GM23248 (cell line): ENCODE measurements at regions not wholly inside any gene's neighbourhood (a gene's known extent, or its start where the extent isn't known, plus 50 kb on each side); places are given as distances from the start of the nearest gene placed in this dataset.
"Not testable (repeated sequence)": the region's sequence is repeated elsewhere in the genome, so short reads cannot be mapped to it uniquely, and the experiment has no call there.

Experiments
- DNase-seq: peaks from one replicate; pipeline ENCODE4 v3.0.0-alpha.2; 2015
- H2AFZ ChIP-seq: fragments of 200-600 bp; sonication (generic); 2 replicates; pipeline ENCODE4 v1.6.1; 2016; ENCODE audit warnings: antibody characterized with exemption
- H3F3A ChIP-seq: fragments of 200-600 bp; sonication (generic); 2 replicates; pipeline ENCODE4 v1.6.1; 2016; ENCODE audit warnings: mild to moderate bottlenecking, antibody characterized with exemption, mixed run types; ENCODE audit not compliant: insufficient read depth
- H3K27ac ChIP-seq: fragments of 200-600 bp; sonication (generic); 2 replicates; pipeline ENCODE4 v1.5.1; 2016; ENCODE audit warnings: mild to moderate bottlenecking
- H3K27me3 ChIP-seq: fragments of 200-600 bp; sonication (generic); replicated peaks from 2 replicates; pipeline ENCODE4 v1.6.1; 2016; ENCODE audit warnings: mild to moderate bottlenecking; ENCODE audit not compliant: insufficient read depth
- H3K36me3 ChIP-seq: fragments of 200-600 bp; sonication (generic); 2 replicates; pipeline ENCODE4 v1.6.1; 2016; ENCODE audit warnings: low read depth, mild to moderate bottlenecking
- H3K4me1 ChIP-seq: fragments of 200-600 bp; sonication (generic); 2 replicates; pipeline ENCODE4 v1.6.1; 2016; ENCODE audit warnings: mild to moderate bottlenecking; ENCODE audit not compliant: insufficient read depth
- H3K4me2 ChIP-seq: fragments of 200-600 bp; sonication (generic); one replicate; pipeline ENCODE4 v1.6.1; 2016; ENCODE audit warnings: mild to moderate bottlenecking; ENCODE audit not compliant: unreplicated experiment
- H3K4me3 ChIP-seq: fragments of 200-600 bp; sonication (generic); 2 replicates; pipeline ENCODE4 v1.5.1; 2016; ENCODE audit warnings: mild to moderate bottlenecking
- H3K79me2 ChIP-seq: fragments of 200-600 bp; sonication (generic); 2 replicates; pipeline ENCODE4 v1.6.1; 2016; ENCODE audit warnings: mild to moderate bottlenecking; ENCODE audit not compliant: insufficient read depth
- H3K9ac ChIP-seq: fragments of 200-600 bp; sonication (generic); 2 replicates; pipeline ENCODE4 v1.6.1; 2016; ENCODE audit warnings: mild to moderate bottlenecking
- H3K9me2 ChIP-seq: fragments of 200-600 bp; sonication (generic); 2 replicates; pipeline ENCODE4 v1.6.1; 2016; ENCODE audit warnings: mixed run types, mild to moderate bottlenecking, moderate library complexity; ENCODE audit not compliant: insufficient read depth
- H3K9me3 ChIP-seq: fragments of 200-600 bp; sonication (generic); one replicate; pipeline ENCODE4 v1.6.1; 2017; ENCODE audit warnings: low read depth
- H4K20me1 ChIP-seq: fragments of 200-600 bp; sonication (generic); 2 replicates; pipeline ENCODE4 v1.6.0; 2016; ENCODE audit not compliant: insufficient read depth
- EZH2 ChIP-seq: fragments of 200-600 bp; sonication (generic); IDR thresholded peaks from 2 replicates; pipeline ENCODE4 v1.6.1; 2018; ENCODE audit warnings: antibody characterized with exemption, mild to moderate bottlenecking; ENCODE audit not compliant: insufficient read depth, poor library complexity, severe bottlenecking
- EZH2phosphoT487 ChIP-seq: fragments of 200-600 bp; sonication (generic); IDR thresholded peaks from 2 replicates; pipeline ENCODE4 v1.6.1; 2018; ENCODE audit warnings: antibody characterized with exemption, moderate library complexity, mild to moderate bottlenecking, low read depth; ENCODE audit not compliant: insufficient read depth
- WGBS, 2 experiments: methylation state at CpG; one replicate each; pipeline ENCODE4 v1.1.6; 2015 to 2017; ENCODE audit warnings: low lambda C conversion rate in 2 of 2, low coverage in 1 of 2; ENCODE audit errors: missing lambda C conversion rate in 2 of 2; 5-methylcytosine and 5-hydroxymethylcytosine counted together
- in situ Hi-C: fragments of 300-500 bp; cut with MboI; formaldehyde crosslinking; loops from 2 replicates; pipeline ENCODE4 v1.15.0; 2020

GRCh38 chr4:189235599-189235998, 705.1 kb upstream of the FRG1 start:
- H3K9me3 ChIP-seq: no peaks in the 10 kb centered on the region
- in situ Hi-C loops: no loop called here
- H3K36me3 ChIP-seq: no peaks in the 10 kb centered on the region
- H3K4me1 ChIP-seq: no peaks in the 10 kb centered on the region
- no peaks in the 10 kb centered on the region for H3K9me2 ChIP-seq
- no peak overlapping the region for H2AFZ ChIP-seq
- H3K27ac ChIP-seq: no peak overlapping the region
- no peak overlapping the region for H3K4me2 ChIP-seq
- H4K20me1 ChIP-seq: no peaks in the 10 kb centered on the region
- DNase-seq: no peak
- H3K9ac ChIP-seq: no peak overlapping the region
- no peak overlapping the region for H3K4me3 ChIP-seq
- TF ChIP-seq EZH2phosphoT487: no peak
- no peak for TF ChIP-seq EZH2
- H3K79me2 ChIP-seq: no peaks in the 10 kb centered on the region
- WGBS, 2 experiments: 56 to 65% methylated on average over 6 of the region's 6 CpGs
- no peaks in the 10 kb centered on the region for H3F3A ChIP-seq
- no peaks in the 10 kb centered on the region for H3K27me3 ChIP-seq

- H3K4me2 ChIP-seq, in situ Hi-C loops, H3K9me3 ChIP-seq, H3K27me3 ChIP-seq, H3F3A ChIP-seq, H3K27ac ChIP-seq, H3K4me3 ChIP-seq, H2AFZ ChIP-seq, H3K9ac ChIP-seq, H3K36me3 ChIP-seq, H3K4me1 ChIP-seq, H3K9me2 ChIP-seq, DNase-seq, H4K20me1 ChIP-seq, H3K79me2 ChIP-seq: not testable (repeated sequence)
- 77 to 81% methylated on average over 15 to 18 of the region's 28 CpGs for WGBS, 2 experiments
Measured at GRCh38 chr4:189236321-189236720, 704.4 kb upstream of the FRG1 start.

GRCh38 chr4:189237340-189237739, 703.3 kb upstream of the FRG1 start:
- no peak overlapping the region for H2AFZ ChIP-seq

GRCh38 chr4:189255636-189256035, 685.0 kb upstream of the FRG1 start:
- Histone ChIP-seq H3K4me1 (no peaks in the 10 kb centered on the region), H2AFZ (no peak overlapping the region), H3K4me2 (no peak overlapping the region), H3K4me3 (no peak overlapping the region), H3K27ac (no peak overlapping the region), H4K20me1 (no peaks in the 10 kb centered on the region), H3K9ac (no peak overlapping the region), H3K27me3 (no peaks in the 10 kb centered on the region), H3K9me3 (peaks cover 3% of the 10 kb centered on the region), H3F3A (no peaks in the 10 kb centered on the region), H3K9me2 (no peaks in the 10 kb centered on the region), H3K79me2 (no peaks in the 10 kb centered on the region), H3K36me3 (no peaks in the 10 kb centered on the region)
- DNase-seq: no peak
- TF ChIP-seq EZH2: no peak
- TF ChIP-seq EZH2phosphoT487: no peak
- 31 to 55% methylated on average over 2 of the region's 2 CpGs for WGBS, 2 experiments
- in situ Hi-C loops: no loop called here

More at GRCh38 chr4:189237340-189237739, 703.3 kb upstream of the FRG1 start:
- H3F3A ChIP-seq: no peaks in the 10 kb centered on the region
- H3K9me3 ChIP-seq: no peaks in the 10 kb centered on the region
- H3K27ac ChIP-seq: no peak overlapping the region
- no peaks in the 10 kb centered on the region for H4K20me1 ChIP-seq
- no peaks in the 10 kb centered on the region for H3K79me2 ChIP-seq
- no peak overlapping the region for H3K9ac ChIP-seq
- WGBS, 2 experiments: 60 to 63% methylated on average over 13 of the region's 13 CpGs
- H3K36me3 ChIP-seq: no peaks in the 10 kb centered on the region
- no peak for DNase-seq
- no peak overlapping the region for H3K4me2 ChIP-seq
- H3K27me3 ChIP-seq: no peaks in the 10 kb centered on the region
- in situ Hi-C loops: no loop called here
- no peak overlapping the region for H3K4me3 ChIP-seq
- TF ChIP-seq EZH2phosphoT487 (no peak), EZH2 (no peak)
- H3K4me1 ChIP-seq: no peaks in the 10 kb centered on the region
- H3K9me2 ChIP-seq: no peaks in the 10 kb centered on the region

DNA sequence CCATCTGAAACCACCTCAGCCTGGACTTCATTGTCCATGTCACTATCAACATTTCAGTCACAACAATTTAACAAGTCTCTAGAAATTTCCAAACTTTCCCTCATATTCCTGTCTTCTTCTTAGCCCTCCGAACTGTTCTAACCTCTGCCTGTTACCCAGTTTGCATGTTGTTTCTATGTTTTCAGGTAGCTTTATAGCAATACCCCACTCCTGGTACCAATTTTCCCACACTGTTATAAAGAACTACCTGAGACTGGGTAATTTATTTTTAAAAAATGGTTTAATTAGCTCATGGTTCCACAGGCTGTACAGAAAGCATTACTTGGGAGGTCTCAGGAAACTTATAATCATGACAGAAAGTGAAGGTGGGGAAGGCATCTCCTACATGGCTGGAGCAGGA, 679.2 kb upstream of the FRG1 start:
- in situ Hi-C loops: no loop called here

More for the DNA sequence above, 679.2 kb upstream of the FRG1 start:
- no peak overlapping the region for H2AFZ ChIP-seq
- no peak overlapping the region for H3K9ac ChIP-seq
- H3K4me1 ChIP-seq: no peaks in the 10 kb centered on the region
- WGBS, 2 experiments: 0 to 9% methylated on average over 1 of the region's 1 CpG
- H3K27me3 ChIP-seq: no peaks in the 10 kb centered on the region
- H3K79me2 ChIP-seq: no peaks in the 10 kb centered on the region
- no peaks in the 10 kb centered on the region for H3F3A ChIP-seq
- no peak overlapping the region for H3K4me2 ChIP-seq
- no peaks in the 10 kb centered on the region for H3K36me3 ChIP-seq
- H3K27ac ChIP-seq: no peak overlapping the region
- TF ChIP-seq EZH2phosphoT487: no peak
- TF ChIP-seq EZH2: no peak
- H3K4me3 ChIP-seq: no peak overlapping the region
- DNase-seq: no peak
- H4K20me1 ChIP-seq: no peaks in the 10 kb centered on the region
- H3K9me3 ChIP-seq: peaks cover 6% of the 10 kb centered on the region
- no peaks in the 10 kb centered on the region for H3K9me2 ChIP-seq
